Sigmoid colon (tissue), 4 donors: ENCODE measurements at regions not wholly inside any gene's neighbourhood (a gene's known extent, or its start where the extent isn't known, plus 50 kb on each side); places are given as distances from the start of the nearest gene placed in this dataset.

Experiments used
- CTCF ChIP-seq, 4 experiments: fragments of 450-650 bp in 3 of 4; fragments of 200-600 bp in 1 of 4; IDR thresholded peaks; one replicate each; pipeline ENCODE4 v1.5.1; 2016 to 2019; ENCODE audit warnings: antibody characterized with exemption in 4 of 4, mild to moderate bottlenecking in 3 of 4, moderate library complexity in 2 of 4
- EP300 ChIP-seq, 4 donors: sonication (generic); formaldehyde crosslinking; IDR thresholded peaks; one replicate each; pipeline ENCODE4 v1.6.1; 2017; ENCODE audit warnings: antibody characterized with exemption in 4 of 4
- POLR2AphosphoS5 ChIP-seq, 4 donors: sonication (generic); formaldehyde crosslinking; IDR thresholded peaks; one replicate each; pipeline ENCODE4 v1.6.1; 2017; ENCODE audit warnings: antibody characterized with exemption in 4 of 4

- TF ChIP-seq CTCF (IDR thresholded peaks at IDR 0.05) = no peak
- TF ChIP-seq EP300 (IDR thresholded peaks at IDR 0.05) = no peak
- TF ChIP-seq POLR2AphosphoS5 (IDR thresholded peaks at IDR 0.05) = no peak
Observed at GRCh38 chr2:37436323-37436722, 91.9 kb downstream of the QPCT start.
